ENCODE measurements at regions not wholly inside any gene's neighbourhood (a gene's known extent, or its start where the extent isn't known, plus 50 kb on each side); places are given as distances from the start of the nearest gene placed in this dataset.

DNA sequence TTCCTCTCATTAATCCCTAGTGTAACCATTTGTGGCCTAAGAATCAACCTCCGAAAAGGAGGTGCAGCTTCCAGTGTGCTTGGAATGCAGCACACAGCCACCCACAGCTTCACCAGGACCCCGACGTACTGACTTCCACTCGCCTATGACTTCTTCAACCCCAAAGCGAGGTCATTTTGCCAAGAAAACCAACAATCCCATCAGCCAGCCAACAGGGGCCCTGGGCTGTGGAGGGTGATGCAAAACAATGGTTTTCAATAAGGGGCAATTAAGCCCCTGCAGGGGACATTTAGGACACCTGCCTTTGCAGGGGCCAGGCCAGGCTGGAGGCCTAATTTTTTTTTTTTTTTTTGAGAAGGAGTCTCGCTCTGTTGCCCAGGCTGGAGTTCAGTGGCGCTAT is 158.1 kb upstream of the SKOR2 start:
- no peaks in the 10 kb centered on the region for H4K20me1 ChIP-seq (ENCODE audit: insufficient read depth, low read length)
- H3K4me3 ChIP-seq (ENCODE audit: low read length) = no peak overlapping the region
- H3K9ac ChIP-seq (ENCODE audit: low read length) = no peak overlapping the region
- H3K9me3 ChIP-seq (ENCODE audit: insufficient read depth, low read length) = no peaks in the 10 kb centered on the region
- TF ChIP-seq, protein P1, sequence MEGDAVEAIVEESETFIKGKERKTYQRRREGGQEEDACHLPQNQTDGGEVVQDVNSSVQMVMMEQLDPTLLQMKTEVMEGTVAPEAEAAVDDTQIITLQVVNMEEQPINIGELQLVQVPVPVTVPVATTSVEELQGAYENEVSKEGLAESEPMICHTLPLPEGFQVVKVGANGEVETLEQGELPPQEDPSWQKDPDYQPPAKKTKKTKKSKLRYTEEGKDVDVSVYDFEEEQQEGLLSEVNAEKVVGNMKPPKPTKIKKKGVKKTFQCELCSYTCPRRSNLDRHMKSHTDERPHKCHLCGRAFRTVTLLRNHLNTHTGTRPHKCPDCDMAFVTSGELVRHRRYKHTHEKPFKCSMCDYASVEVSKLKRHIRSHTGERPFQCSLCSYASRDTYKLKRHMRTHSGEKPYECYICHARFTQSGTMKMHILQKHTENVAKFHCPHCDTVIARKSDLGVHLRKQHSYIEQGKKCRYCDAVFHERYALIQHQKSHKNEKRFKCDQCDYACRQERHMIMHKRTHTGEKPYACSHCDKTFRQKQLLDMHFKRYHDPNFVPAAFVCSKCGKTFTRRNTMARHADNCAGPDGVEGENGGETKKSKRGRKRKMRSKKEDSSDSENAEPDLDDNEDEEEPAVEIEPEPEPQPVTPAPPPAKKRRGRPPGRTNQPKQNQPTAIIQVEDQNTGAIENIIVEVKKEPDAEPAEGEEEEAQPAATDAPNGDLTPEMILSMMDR (IDR thresholded peaks at IDR 0.05; ENCODE audit: low read depth, low read length) = no peak
- no peak for TF ChIP-seq EZH2phosphoT487 (IDR thresholded peaks at IDR 0.05; ENCODE audit: low read depth)
- no peak overlapping the region for H3K4me2 ChIP-seq (ENCODE audit: low read length)
- no peak overlapping the region for H2AFZ ChIP-seq (ENCODE audit: low read depth, low read length)
- H3K36me3 ChIP-seq (replicated peaks; ENCODE audit: low read depth, low read length) = no peaks in the 10 kb centered on the region
- H3K27me3 ChIP-seq (ENCODE audit: low read depth, low read length) = peaks cover 35% of the 10 kb centered on the region
- no peaks in the 10 kb centered on the region for H3K4me1 ChIP-seq (ENCODE audit: low read length)
- no peaks in the 10 kb centered on the region for H3K79me2 ChIP-seq (ENCODE audit: low read length)
- no peak overlapping the region for H3K27ac ChIP-seq (ENCODE audit: low read length)

DNA sequence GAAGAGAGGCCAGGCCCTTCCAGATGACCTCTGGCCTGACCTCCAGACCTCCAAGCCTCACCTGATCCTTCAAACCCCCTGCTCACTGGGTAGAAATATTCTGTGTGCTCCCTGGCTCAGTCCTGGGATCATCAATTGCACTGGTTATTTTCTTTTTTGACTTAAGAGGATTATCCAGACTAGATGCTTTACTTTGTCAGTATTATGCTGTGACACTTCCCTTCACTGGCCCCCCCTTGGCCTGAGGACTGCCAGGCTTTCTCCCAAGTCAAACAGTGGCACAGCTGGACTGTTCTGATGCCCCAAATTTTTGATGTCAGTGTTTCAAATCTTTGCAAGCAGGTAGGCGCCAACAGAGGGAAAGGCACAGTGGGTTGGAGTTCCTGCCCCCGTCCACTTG is 156.3 kb upstream of the SKOR2 start:
- Histone ChIP-seq H3K79me2 (ENCODE audit: low read length) (no peaks in the 10 kb centered on the region), H3K4me2 (ENCODE audit: low read length) (no peak overlapping the region), H3K27me3 (ENCODE audit: low read depth, low read length) (peaks cover 23% of the 10 kb centered on the region), H3K9ac (ENCODE audit: low read length) (no peak overlapping the region), H3K4me1 (ENCODE audit: low read length) (no peaks in the 10 kb centered on the region), H3K4me3 (ENCODE audit: low read length) (no peak overlapping the region), H2AFZ (ENCODE audit: low read depth, low read length) (no peak overlapping the region), H3K36me3 (replicated peaks; ENCODE audit: low read depth, low read length) (no peaks in the 10 kb centered on the region), H3K27ac (ENCODE audit: low read length) (no peak overlapping the region), H4K20me1 (ENCODE audit: insufficient read depth, low read length) (no peaks in the 10 kb centered on the region), H3K9me3 (ENCODE audit: insufficient read depth, low read length) (no peaks in the 10 kb centered on the region)
- TF ChIP-seq EZH2phosphoT487 (IDR thresholded peaks at IDR 0.05; ENCODE audit: low read depth) = no peak
- TF ChIP-seq, protein P1 (IDR thresholded peaks at IDR 0.05; ENCODE audit: low read depth, low read length) = no peak

DNA sequence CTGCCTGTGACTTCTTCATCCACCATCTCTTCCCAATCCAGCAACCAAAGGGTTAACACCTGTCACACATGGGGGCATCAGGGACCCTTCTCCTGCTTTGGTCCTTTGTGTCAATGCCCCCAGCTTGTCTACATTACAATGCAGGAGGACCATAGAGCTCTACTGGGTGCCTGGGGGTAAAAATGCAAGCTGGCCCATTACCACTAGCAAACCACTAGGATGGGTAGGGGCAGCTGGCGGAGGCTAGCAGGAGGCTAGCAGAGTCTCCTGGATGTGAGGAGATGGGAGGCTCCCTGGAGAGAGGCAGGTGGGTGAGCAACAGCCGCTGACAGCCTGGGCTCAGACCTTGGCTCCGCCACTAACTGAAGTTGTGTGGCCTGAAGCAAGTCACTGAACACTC is 153.4 kb upstream of the SKOR2 start:
- no peaks in the 10 kb centered on the region for H4K20me1 ChIP-seq (ENCODE audit: insufficient read depth, low read length)
- H3K9ac ChIP-seq (ENCODE audit: low read length) = no peak overlapping the region
- no peak overlapping the region for H3K27ac ChIP-seq (ENCODE audit: low read length)
- H3K4me3 ChIP-seq (ENCODE audit: low read length) = no peak overlapping the region
- H3K4me2 ChIP-seq (ENCODE audit: low read length) = no peak overlapping the region
- TF ChIP-seq, protein P1 (IDR thresholded peaks at IDR 0.05; ENCODE audit: low read depth, low read length) = no peak
- no peak for TF ChIP-seq EZH2phosphoT487 (IDR thresholded peaks at IDR 0.05; ENCODE audit: low read depth)
- H2AFZ ChIP-seq (ENCODE audit: low read depth, low read length) = no peak overlapping the region
- H3K79me2 ChIP-seq (ENCODE audit: low read length) = no peaks in the 10 kb centered on the region
- no peaks in the 10 kb centered on the region for H3K36me3 ChIP-seq (replicated peaks; ENCODE audit: low read depth, low read length)
- no peaks in the 10 kb centered on the region for H3K9me3 ChIP-seq (ENCODE audit: insufficient read depth, low read length)
- H3K4me1 ChIP-seq (ENCODE audit: low read length) = no peaks in the 10 kb centered on the region
- H3K27me3 ChIP-seq (ENCODE audit: low read depth, low read length) = peaks cover 10% of the 10 kb centered on the region; the same call in 1 of the 2 replicates

DNA sequence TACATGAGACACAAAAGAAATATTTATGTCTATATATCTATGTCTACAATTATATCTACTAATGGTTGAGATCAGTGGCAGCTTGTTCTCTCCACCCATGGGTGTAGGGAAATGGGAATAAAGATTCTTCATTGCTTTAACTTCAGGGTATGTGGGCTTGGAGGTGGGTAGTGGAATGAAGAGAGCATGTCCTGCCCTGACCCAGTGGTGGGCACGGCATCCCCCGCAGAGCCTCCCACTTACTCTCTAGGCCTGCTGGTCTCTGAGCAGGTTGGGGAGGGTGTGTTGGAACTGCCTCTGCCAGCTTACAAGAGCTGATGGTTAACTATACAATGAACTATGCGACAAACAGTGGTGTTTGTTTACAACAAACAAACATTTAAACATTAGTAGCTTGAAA is 152.5 kb upstream of the SKOR2 start:
- Histone ChIP-seq H3K4me3 (ENCODE audit: low read length) (no peak overlapping the region), H2AFZ (ENCODE audit: low read depth, low read length) (no peak overlapping the region), H3K36me3 (replicated peaks; ENCODE audit: low read depth, low read length) (no peaks in the 10 kb centered on the region), H3K27me3 (ENCODE audit: low read depth, low read length) (peaks cover 11% of the 10 kb centered on the region; the same call in 1 of the 2 replicates), H3K4me2 (ENCODE audit: low read length) (no peak overlapping the region), H3K4me1 (ENCODE audit: low read length) (no peaks in the 10 kb centered on the region), H3K79me2 (ENCODE audit: low read length) (no peaks in the 10 kb centered on the region), H3K9me3 (ENCODE audit: insufficient read depth, low read length) (no peaks in the 10 kb centered on the region), H3K9ac (ENCODE audit: low read length) (no peak overlapping the region), H3K27ac (ENCODE audit: low read length) (no peak overlapping the region), H4K20me1 (ENCODE audit: insufficient read depth, low read length) (no peaks in the 10 kb centered on the region)
- TF ChIP-seq, protein P1 (IDR thresholded peaks at IDR 0.05; ENCODE audit: low read depth, low read length) = no peak
- no peak for TF ChIP-seq EZH2phosphoT487 (IDR thresholded peaks at IDR 0.05; ENCODE audit: low read depth)
